H9 (cell line): ENCODE measurements at regions not wholly inside any gene's neighbourhood (a gene's known extent, or its start where the extent isn't known, plus 50 kb on each side); places are given as distances from the start of the nearest gene placed in this dataset.

ENCODE experiments used
- DNase-seq: peaks from one replicate; pipeline ENCODE4 v3.0.0-alpha.2; 2017
- H2AFZ ChIP-seq: one replicate; pipeline ENCODE4 v1.6.1; 2013; ENCODE audit warnings: mild to moderate bottlenecking, low read length, control low read depth, moderate library complexity
- H2AK5ac ChIP-seq: 2 replicates; pipeline ENCODE4 v1.6.1; 2013; ENCODE audit warnings: low read length, control low read depth, mixed read lengths; ENCODE audit not compliant: insufficient read length
- H2BK120ac ChIP-seq: one replicate; pipeline ENCODE4 v1.6.1; 2013; ENCODE audit warnings: low read depth, mild to moderate bottlenecking, low read length, control low read depth, inconsistent platforms; ENCODE audit not compliant: poor library complexity, severe bottlenecking
- H2BK12ac ChIP-seq: 2 replicates; pipeline ENCODE4 v1.6.1; 2013; ENCODE audit warnings: low read length, control low read depth, mixed read lengths, low read depth; ENCODE audit not compliant: insufficient read length
- H2BK15ac ChIP-seq: 2 replicates; pipeline ENCODE4 v1.6.1; 2013; ENCODE audit warnings: low read depth, low read length, control low read depth
- H2BK20ac ChIP-seq: one replicate; pipeline ENCODE4 v1.6.1; 2013; ENCODE audit warnings: low read depth, mild to moderate bottlenecking, low read length, control low read depth, inconsistent platforms; ENCODE audit not compliant: poor library complexity, severe bottlenecking
- H2BK5ac ChIP-seq: 2 replicates; pipeline ENCODE4 v1.6.1; 2013; ENCODE audit warnings: low read length, control low read depth, mixed read lengths; ENCODE audit not compliant: insufficient read length
- H3K14ac ChIP-seq: 2 replicates; pipeline ENCODE4 v1.6.1; 2013; ENCODE audit warnings: low read length, control low read depth; ENCODE audit not compliant: insufficient read depth
- H3K18ac ChIP-seq: 2 replicates; pipeline ENCODE4 v1.6.1; 2013; ENCODE audit warnings: low read depth, mild to moderate bottlenecking, mixed read lengths, low read length, control low read depth; ENCODE audit not compliant: insufficient read length
- H3K23ac ChIP-seq: 2 replicates; pipeline ENCODE4 v1.6.1; 2013; ENCODE audit warnings: low read length, control low read depth, mixed read lengths, low read depth; ENCODE audit not compliant: insufficient read length
- H3K23me2 ChIP-seq: 2 replicates; pipeline ENCODE4 v1.6.1; 2013; ENCODE audit warnings: low read depth, mild to moderate bottlenecking, mixed read lengths, low read length, control low read depth; ENCODE audit not compliant: insufficient read length, poor library complexity, severe bottlenecking
- H3K27ac ChIP-seq: 2 replicates; pipeline ENCODE4 v1.5.1; 2013; ENCODE audit warnings: low read length, control low read depth, mixed read lengths, low read depth; ENCODE audit not compliant: insufficient read length
- H3K27me3 ChIP-seq: 2 replicates; pipeline ENCODE4 v1.6.1; 2013; ENCODE audit warnings: low read length, control low read depth, inconsistent platforms; ENCODE audit not compliant: insufficient read depth
- H3K4ac ChIP-seq: 2 replicates; pipeline ENCODE4 v1.6.1; 2013; ENCODE audit warnings: low read depth, mild to moderate bottlenecking, control low read depth, inconsistent platforms, low read length, moderate library complexity
- H3K4me1 ChIP-seq: 2 replicates; pipeline ENCODE4 v1.6.1; 2013; ENCODE audit warnings: low read length, control low read depth, inconsistent platforms; ENCODE audit not compliant: insufficient read depth
- H3K4me2 ChIP-seq: 2 replicates; pipeline ENCODE4 v1.6.1; 2013; ENCODE audit warnings: low read length, control low read depth, mixed read lengths; ENCODE audit not compliant: insufficient read length, insufficient read depth
- H3K56ac ChIP-seq: 2 replicates; pipeline ENCODE4 v1.6.1; 2013; ENCODE audit warnings: low read depth, mild to moderate bottlenecking, mixed read lengths, low read length, control low read depth; ENCODE audit not compliant: insufficient read length
- H3K79me1 ChIP-seq: 2 replicates; pipeline ENCODE4 v1.6.1; 2013; ENCODE audit warnings: low read depth, mild to moderate bottlenecking, moderate library complexity, low read length, control low read depth, inconsistent platforms; ENCODE audit not compliant: insufficient read depth, poor library complexity, severe bottlenecking
- H3K79me2 ChIP-seq: 2 replicates; pipeline ENCODE4 v1.6.1; 2013; ENCODE audit warnings: low read length, control low read depth, inconsistent platforms; ENCODE audit not compliant: insufficient read depth
- H3K9ac ChIP-seq: 2 replicates; pipeline ENCODE4 v1.6.1; 2013; ENCODE audit warnings: low read length, control low read depth, mixed read lengths; ENCODE audit not compliant: insufficient read length; ENCODE audit errors: extremely low read depth
- H3K9me3 ChIP-seq: one replicate; pipeline ENCODE4 v1.6.1; 2013; ENCODE audit warnings: low read depth, low read length, inconsistent platforms; ENCODE audit not compliant: control insufficient read depth
- H3T11ph ChIP-seq: one replicate; pipeline ENCODE4 v1.6.1; 2013; ENCODE audit warnings: mild to moderate bottlenecking, low read length, control low read depth, inconsistent platforms
- H4K20me1 ChIP-seq: one replicate; pipeline ENCODE4 v1.6.1; 2013; ENCODE audit not compliant: control insufficient read depth, insufficient read length, insufficient read depth
- H4K5ac ChIP-seq: 2 replicates; pipeline ENCODE4 v1.6.1; 2013; ENCODE audit warnings: low read depth, mild to moderate bottlenecking, mixed read lengths, low read length, control low read depth; ENCODE audit not compliant: insufficient read length
- H4K8ac ChIP-seq: replicated peaks from 2 replicates; pipeline ENCODE4 v1.6.1; 2013; ENCODE audit warnings: low read length, control low read depth, mixed read lengths, low read depth; ENCODE audit not compliant: insufficient read length
- H4K91ac ChIP-seq: 2 replicates; pipeline ENCODE4 v1.6.1; 2013; ENCODE audit warnings: low read depth, mild to moderate bottlenecking, moderate library complexity, mixed read lengths, low read length, control low read depth; ENCODE audit not compliant: insufficient read length
- H3K27ac Mint-ChIP-seq, 3 experiments: 2 replicates in 2 of 3; 3 replicates in 1 of 3; pipeline ENCODE4 v1.8.0; 2020 to 2021; ENCODE audit warnings: mixed read lengths in 3 of 3, mild to moderate bottlenecking in 1 of 3, moderate library complexity in 1 of 3
- H3K27me3 Mint-ChIP-seq: 2 replicates; pipeline ENCODE4 v1.8.0; 2021; ENCODE audit warnings: low read depth, mild to moderate bottlenecking, moderate library complexity, mixed read lengths
- H3K36me3 Mint-ChIP-seq, 3 experiments: 2 replicates in 2 of 3; 3 replicates in 1 of 3; pipeline ENCODE4 v1.8.0; 2020 to 2021; ENCODE audit warnings: low read depth in 3 of 3, mixed read lengths in 3 of 3; ENCODE audit not compliant: insufficient read depth in 1 of 3
- H3K4me1 Mint-ChIP-seq, 2 experiments: 2 replicates each; pipeline ENCODE4 v1.8.0; 2020; ENCODE audit warnings: mixed read lengths in 2 of 2
- H3K4me3 Mint-ChIP-seq, 2 experiments: 2 replicates in 1 of 2; 3 replicates in 1 of 2; pipeline ENCODE4 v1.8.0; 2020 to 2021; ENCODE audit warnings: mild to moderate bottlenecking in 2 of 2, mixed read lengths in 2 of 2, moderate library complexity in 1 of 2
- H3K9me3 Mint-ChIP-seq, 2 experiments: 2 replicates in 1 of 2; 3 replicates in 1 of 2; pipeline ENCODE4 v1.8.0; 2020; ENCODE audit warnings: mild to moderate bottlenecking in 2 of 2, mixed read lengths in 2 of 2, moderate library complexity in 1 of 2
- CTCF ChIP-seq: fragments of 200-600 bp; sonication (generic); conservative IDR thresholded peaks from 3 replicates; pipeline ENCODE4 v1.8.0; 2021; ENCODE audit warnings: antibody characterized with exemption, mild to moderate bottlenecking
- WGBS: extraction: QIAGEN DNeasy Blood & Tissue Kit; methylation state at CpG from one replicate; pipeline ENCODE4 v1.1.7; 2013; ENCODE audit warnings: missing lambda C conversion rate, low lambda C conversion rate, mixed read lengths; ENCODE audit not compliant: insufficient read length; ENCODE audit errors: extremely low coverage; 5-methylcytosine and 5-hydroxymethylcytosine counted together

GRCh38 chr7:69060516-69060915 is 537.8 kb upstream of the AUTS2 start:
- Mint-ChIP-seq H3K27ac (no peak overlapping the region), H3K27me3 (peaks cover 5% of the 10 kb centered on the region; the same call in 1 of the 2 replicates), H3K9me3 (peaks cover 9% of the 10 kb centered on the region in 2 experiments), H3K4me1 (peaks cover 7 to 11% of the 10 kb centered on the region in 2 experiments), H3K4me3 (no peak overlapping the region), H3K36me3 (peaks cover 0 to 10% (median 3%) of the 10 kb centered on the region in 3 experiments; a peak in 5 of 7 replicates)
- Histone ChIP-seq H3K18ac (no peak overlapping the region), H3K14ac (no peak overlapping the region), H2AK5ac (no peak overlapping the region), H3T11ph (no peak overlapping the region), H3K27ac (no peak overlapping the region), H2BK15ac (no peak overlapping the region), H3K79me2 (no peaks in the 10 kb centered on the region), H4K20me1 (no peaks in the 10 kb centered on the region), H3K4ac (no peak overlapping the region), H4K5ac (no peak overlapping the region), H3K23me2 (no peaks in the 10 kb centered on the region), H3K4me1 (no peaks in the 10 kb centered on the region), H3K27me3 (no peaks in the 10 kb centered on the region), H3K9ac (no peak overlapping the region), H2AFZ (no peak overlapping the region), H3K56ac (no peak overlapping the region), H2BK120ac (no peak overlapping the region), H3K23ac (no peak overlapping the region), H4K8ac (no peak overlapping the region), H3K79me1 (no peaks in the 10 kb centered on the region), H3K9me3 (no peaks in the 10 kb centered on the region), H2BK20ac (no peak overlapping the region), H2BK5ac (no peak overlapping the region), H2BK12ac (no peak overlapping the region), H4K91ac (no peak overlapping the region), H3K4me2 (no peak overlapping the region)
- DNase-seq: no peak
- no peak for TF ChIP-seq CTCF
- WGBS: no CpG with 5 or more reads among the region's 3 CpGs
